22Rv1 (cell line): ENCODE measurements at regions not wholly inside any gene's neighbourhood (a gene's known extent, or its start where the extent isn't known, plus 50 kb on each side); places are given as distances from the start of the nearest gene placed in this dataset.

Experiments used
- H3K27ac ChIP-seq: fragments of 450-650 bp; 2 replicates; pipeline ENCODE4 v1.5.1; 2017
- CTCF ChIP-seq: fragments of 450-650 bp; IDR thresholded peaks from 2 replicates; pipeline ENCODE4 v1.5.1; 2017; ENCODE audit warnings: mild to moderate bottlenecking
- ZFX ChIP-seq: fragments of 450-650 bp; IDR thresholded peaks from 2 replicates; pipeline ENCODE4 v1.6.1; 2017; ENCODE audit warnings: antibody characterized with exemption, borderline replicate concordance

- no peak overlapping the region for H3K27ac ChIP-seq
These were observed 372.8 kb upstream of the RAB6C start for GRCh38 chr2:129606496-129607270.

GRCh38 chr2:129609224-129609623 is 370.2 kb upstream of the RAB6C start:
- TF ChIP-seq ZFX = no peak
- H3K27ac ChIP-seq = no peak overlapping the region

More at GRCh38 chr2:129606496-129607270, 372.8 kb upstream of the RAB6C start:
- TF ChIP-seq CTCF (no peak), ZFX (no peak)

GRCh38 chr2:129610766-129611165 is 368.7 kb upstream of the RAB6C start:
- no peak for TF ChIP-seq ZFX
- TF ChIP-seq CTCF = no peak
- H3K27ac ChIP-seq = no peak overlapping the region

- TF ChIP-seq CTCF (no peak), ZFX (no peak)
- H3K27ac ChIP-seq = no peak overlapping the region
These were observed 368.0 kb upstream of the RAB6C start for GRCh38 chr2:129611471-129611870.

GRCh38 chr2:129619471-129619870 is 360.0 kb upstream of the RAB6C start:
- H3K27ac ChIP-seq = no peak overlapping the region
- TF ChIP-seq ZFX = no peak
- no peak for TF ChIP-seq CTCF

GRCh38 chr2:129620411-129620810 is 359.1 kb upstream of the RAB6C start:
- H3K27ac ChIP-seq = no peak overlapping the region
- TF ChIP-seq ZFX = no peak
- TF ChIP-seq CTCF = no peak

GRCh38 chr2:129623783-129624182 is 355.7 kb upstream of the RAB6C start:
- no peak overlapping the region for H3K27ac ChIP-seq
- TF ChIP-seq ZFX (no peak), CTCF (no peak)

GRCh38 chr2:129627437-129627836 is 352.0 kb upstream of the RAB6C start:
- TF ChIP-seq ZFX (no peak), CTCF (no peak)
- no peak overlapping the region for H3K27ac ChIP-seq
